ENCODE measurements at regions not wholly inside any gene's neighbourhood (a gene's known extent, or its start where the extent isn't known, plus 50 kb on each side); places are given as distances from the start of the nearest gene placed in this dataset.

- TF ChIP-seq CTCF (IDR thresholded peaks at IDR 0.05) = no peak
- TF ChIP-seq POLR2A (IDR thresholded peaks at IDR 0.05) = no peak
Measured at GRCh38 chr13:73462241-73462640, 403.4 kb downstream of the KLF5 start.
